HepG2 (cell line): ENCODE measurements at regions not wholly inside any gene's neighbourhood (a gene's known extent, or its start where the extent isn't known, plus 50 kb on each side); places are given as distances from the start of the nearest gene placed in this dataset.

Source experiments
- FOXJ3 ChIP-seq: sonication (generic); formaldehyde crosslinking; IDR thresholded peaks from 2 replicates; pipeline ENCODE4 v1.4.0; 2020; ENCODE audit warnings: missing genetic modification reagents, mild to moderate bottlenecking, borderline replicate concordance
- MAFK ChIP-seq, 2 experiments: IDR thresholded peaks in 1 of 2; conservative IDR thresholded peaks in 1 of 2; 2 replicates each; pipeline ENCODE4 v1.6.1; 2011; ENCODE audit warnings: improper control_type of control experiment in 2 of 2, low read length in 2 of 2
- NR2C2 ChIP-seq: sonication (generic); formaldehyde crosslinking; IDR thresholded peaks from 2 replicates; pipeline ENCODE4 v1.4.0; 2020; ENCODE audit warnings: missing genetic modification reagents, mild to moderate bottlenecking, moderate library complexity, borderline replicate concordance
- NR2F6 ChIP-seq, 2 experiments: IDR thresholded peaks; 2 replicates each; pipeline ENCODE4 v1.6.1; 2016; ENCODE audit warnings: antibody characterized with exemption in 1 of 2, mild to moderate bottlenecking in 1 of 2
- RFX5 ChIP-seq: IDR thresholded peaks from 2 replicates; pipeline ENCODE4 v1.6.1; 2011; ENCODE audit warnings: low read depth, low read length, improper control_type of control experiment
- U2AF2 ChIP-seq: fragments of 200-400 bp; formaldehyde crosslinking; IDR thresholded peaks from 2 replicates; pipeline ENCODE4 v1.6.1; 2017; ENCODE audit warnings: low read depth, mild to moderate bottlenecking, low read length
- XBP1 ChIP-seq: sonication (generic); formaldehyde crosslinking; IDR thresholded peaks from 2 replicates; pipeline ENCODE4 v1.5.0; 2020; ENCODE audit warnings: missing genetic modification reagents
- YY1 ChIP-seq: IDR thresholded peaks from 2 replicates; pipeline ENCODE4 v1.6.1; 2011; ENCODE audit warnings: low read length, low read depth, moderate library complexity, mild to moderate bottlenecking; ENCODE audit not compliant: insufficient read depth, insufficient replicate concordance
- ZNF264 ChIP-seq: sonication (generic); formaldehyde crosslinking; IDR thresholded peaks from 2 replicates; pipeline ENCODE4 v1.4.0; 2020; ENCODE audit warnings: missing genetic modification reagents
- TF ChIP-seq, protein P1 (sequence below): sonication (generic); formaldehyde crosslinking; IDR thresholded peaks from 2 replicates; pipeline ENCODE4 v1.5.0; 2020; ENCODE audit warnings: mild to moderate bottlenecking, missing genetic modification reagents, moderate library complexity

DNA sequence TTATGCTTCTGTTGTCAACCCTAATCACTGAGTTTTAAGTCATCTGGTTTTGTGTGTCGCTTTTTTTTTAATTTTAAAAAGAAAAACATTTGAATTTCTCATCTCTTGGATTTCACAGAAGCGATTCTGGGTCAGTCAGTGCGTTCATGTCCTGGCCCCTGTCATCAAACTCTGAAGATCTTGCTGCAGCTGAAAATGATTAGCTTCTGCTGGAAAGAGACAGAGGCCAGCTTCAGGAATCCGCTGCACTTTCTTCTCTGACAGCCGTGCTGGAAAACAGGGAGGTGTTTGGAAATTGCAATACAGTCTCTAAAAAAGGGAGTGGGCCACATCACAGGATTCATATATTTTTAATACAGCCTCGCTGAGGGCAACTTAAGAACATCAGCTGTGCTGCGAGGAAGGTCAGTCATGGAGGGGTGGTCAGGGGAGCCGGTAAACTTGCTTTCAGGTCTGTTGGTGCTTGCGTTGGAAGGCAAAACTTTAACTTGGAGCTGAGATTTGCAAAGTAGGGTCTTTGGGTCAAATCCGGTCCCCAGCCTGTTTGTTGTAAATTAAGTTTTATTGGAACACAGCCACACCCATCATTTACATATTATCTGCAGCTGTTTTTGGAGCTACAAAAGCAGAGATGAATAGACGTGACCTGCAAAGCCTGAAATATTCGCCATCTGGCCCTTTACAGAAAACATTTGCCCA lies 190.8 kb downstream of the AACS start:
- no peak for TF ChIP-seq ZNF264 (CRISPR knock-in tag)
- no peak for TF ChIP-seq NR2F6 (IDR thresholded peaks at IDR 0.05)
- no peak for TF ChIP-seq NR2F6 (CRISPR knock-in tag; IDR thresholded peaks at IDR 0.05)
- TF ChIP-seq MAFK (conservative IDR thresholded peaks at IDR 0.05 in 1 of 2, IDR thresholded peaks at IDR 0.05 in 1 of 2; ENCODE audit: low read length in 2 of 2) = no peak
- TF ChIP-seq RFX5 = no peak
- no peak for TF ChIP-seq XBP1 (CRISPR knock-in tag)
- TF ChIP-seq YY1 = no peak
- no peak for TF ChIP-seq NR2C2 (CRISPR knock-in tag)
- TF ChIP-seq, protein P1, sequence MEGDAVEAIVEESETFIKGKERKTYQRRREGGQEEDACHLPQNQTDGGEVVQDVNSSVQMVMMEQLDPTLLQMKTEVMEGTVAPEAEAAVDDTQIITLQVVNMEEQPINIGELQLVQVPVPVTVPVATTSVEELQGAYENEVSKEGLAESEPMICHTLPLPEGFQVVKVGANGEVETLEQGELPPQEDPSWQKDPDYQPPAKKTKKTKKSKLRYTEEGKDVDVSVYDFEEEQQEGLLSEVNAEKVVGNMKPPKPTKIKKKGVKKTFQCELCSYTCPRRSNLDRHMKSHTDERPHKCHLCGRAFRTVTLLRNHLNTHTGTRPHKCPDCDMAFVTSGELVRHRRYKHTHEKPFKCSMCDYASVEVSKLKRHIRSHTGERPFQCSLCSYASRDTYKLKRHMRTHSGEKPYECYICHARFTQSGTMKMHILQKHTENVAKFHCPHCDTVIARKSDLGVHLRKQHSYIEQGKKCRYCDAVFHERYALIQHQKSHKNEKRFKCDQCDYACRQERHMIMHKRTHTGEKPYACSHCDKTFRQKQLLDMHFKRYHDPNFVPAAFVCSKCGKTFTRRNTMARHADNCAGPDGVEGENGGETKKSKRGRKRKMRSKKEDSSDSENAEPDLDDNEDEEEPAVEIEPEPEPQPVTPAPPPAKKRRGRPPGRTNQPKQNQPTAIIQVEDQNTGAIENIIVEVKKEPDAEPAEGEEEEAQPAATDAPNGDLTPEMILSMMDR (CRISPR knock-in tag) = no peak
- TF ChIP-seq U2AF2 = no peak
- no peak for TF ChIP-seq FOXJ3 (CRISPR knock-in tag)
